ENCODE measurements at regions not wholly inside any gene's neighbourhood (a gene's known extent, or its start where the extent isn't known, plus 50 kb on each side); places are given as distances from the start of the nearest gene placed in this dataset.

GRCh38 chr3:38968891-38969290 lies 82.9 kb downstream of the SCN11A start:
- H3K9ac ChIP-seq (ENCODE audit: low read length) = no peak overlapping the region
- H3K4me2 ChIP-seq (ENCODE audit: low read length) = no peak overlapping the region
- H4K20me1 ChIP-seq (ENCODE audit: insufficient read depth) = no peaks in the 10 kb centered on the region
- H3F3A ChIP-seq (ENCODE audit: insufficient read depth, low read length, poor library complexity, severe bottlenecking) = no peaks in the 10 kb centered on the region
- H3K27me3 ChIP-seq (ENCODE audit: insufficient read depth, low read depth, low read length) = no peaks in the 10 kb centered on the region
- H2AFZ ChIP-seq (ENCODE audit: low read depth, low read length) = no peak overlapping the region
- TF ChIP-seq POLR2AphosphoS5 (IDR thresholded peaks at IDR 0.05) (no peak), TAF1 (IDR thresholded peaks at IDR 0.05; ENCODE audit: low read depth) (no peak), RAD21 (conservative IDR thresholded peaks at IDR 0.05) (no peak), EZH2 (IDR thresholded peaks at IDR 0.05; ENCODE audit: borderline replicate concordance, insufficient read depth, low read length, poor library complexity, severe bottlenecking) (no peak), MXI1 (conservative IDR thresholded peaks at IDR 0.05; ENCODE audit: poor library complexity, severe bottlenecking) (no peak), EP300 (conservative IDR thresholded peaks at IDR 0.05; ENCODE audit: poor library complexity, severe bottlenecking) (no peak), SMC3 (conservative IDR thresholded peaks at IDR 0.05; ENCODE audit: poor library complexity) (no peak), CTCF (IDR thresholded peaks at IDR 0.05; ENCODE audit: poor library complexity, severe bottlenecking) (no peak)
- TF ChIP-seq, protein P1, sequence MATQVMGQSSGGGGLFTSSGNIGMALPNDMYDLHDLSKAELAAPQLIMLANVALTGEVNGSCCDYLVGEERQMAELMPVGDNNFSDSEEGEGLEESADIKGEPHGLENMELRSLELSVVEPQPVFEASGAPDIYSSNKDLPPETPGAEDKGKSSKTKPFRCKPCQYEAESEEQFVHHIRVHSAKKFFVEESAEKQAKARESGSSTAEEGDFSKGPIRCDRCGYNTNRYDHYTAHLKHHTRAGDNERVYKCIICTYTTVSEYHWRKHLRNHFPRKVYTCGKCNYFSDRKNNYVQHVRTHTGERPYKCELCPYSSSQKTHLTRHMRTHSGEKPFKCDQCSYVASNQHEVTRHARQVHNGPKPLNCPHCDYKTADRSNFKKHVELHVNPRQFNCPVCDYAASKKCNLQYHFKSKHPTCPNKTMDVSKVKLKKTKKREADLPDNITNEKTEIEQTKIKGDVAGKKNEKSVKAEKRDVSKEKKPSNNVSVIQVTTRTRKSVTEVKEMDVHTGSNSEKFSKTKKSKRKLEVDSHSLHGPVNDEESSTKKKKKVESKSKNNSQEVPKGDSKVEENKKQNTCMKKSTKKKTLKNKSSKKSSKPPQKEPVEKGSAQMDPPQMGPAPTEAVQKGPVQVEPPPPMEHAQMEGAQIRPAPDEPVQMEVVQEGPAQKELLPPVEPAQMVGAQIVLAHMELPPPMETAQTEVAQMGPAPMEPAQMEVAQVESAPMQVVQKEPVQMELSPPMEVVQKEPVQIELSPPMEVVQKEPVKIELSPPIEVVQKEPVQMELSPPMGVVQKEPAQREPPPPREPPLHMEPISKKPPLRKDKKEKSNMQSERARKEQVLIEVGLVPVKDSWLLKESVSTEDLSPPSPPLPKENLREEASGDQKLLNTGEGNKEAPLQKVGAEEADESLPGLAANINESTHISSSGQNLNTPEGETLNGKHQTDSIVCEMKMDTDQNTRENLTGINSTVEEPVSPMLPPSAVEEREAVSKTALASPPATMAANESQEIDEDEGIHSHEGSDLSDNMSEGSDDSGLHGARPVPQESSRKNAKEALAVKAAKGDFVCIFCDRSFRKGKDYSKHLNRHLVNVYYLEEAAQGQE (IDR thresholded peaks at IDR 0.05; ENCODE audit: borderline replicate concordance) = no peak
- no peaks in the 10 kb centered on the region for H3K9me2 ChIP-seq (ENCODE audit: insufficient read depth, low read length)
- no peaks in the 10 kb centered on the region for H3K36me3 ChIP-seq (ENCODE audit: insufficient read depth, low read length)
- H3K79me2 ChIP-seq (replicated peaks; ENCODE audit: insufficient read depth, low read length) = no peaks in the 10 kb centered on the region
- no peak overlapping the region for H3K4me3 ChIP-seq (ENCODE audit: low read length)
- H3K9me3 ChIP-seq (ENCODE audit: low read length) = no peaks in the 10 kb centered on the region
- no peak overlapping the region for H3K27ac ChIP-seq (ENCODE audit: low read length)

- no peaks in the 10 kb centered on the region for H3F3A ChIP-seq (ENCODE audit: insufficient read depth, low read length, poor library complexity, severe bottlenecking)
- H3K4me3 ChIP-seq (ENCODE audit: low read length) = no peak overlapping the region
- no peaks in the 10 kb centered on the region for H3K27me3 ChIP-seq (ENCODE audit: insufficient read depth, low read depth, low read length)
- no peaks in the 10 kb centered on the region for H3K9me3 ChIP-seq (ENCODE audit: low read length)
- H2AFZ ChIP-seq (ENCODE audit: low read depth, low read length) = no peak overlapping the region
- no peak overlapping the region for H3K4me2 ChIP-seq (ENCODE audit: low read length)
- TF ChIP-seq CTCF (IDR thresholded peaks at IDR 0.05; ENCODE audit: poor library complexity, severe bottlenecking) = no peak
- TF ChIP-seq EZH2 (IDR thresholded peaks at IDR 0.05; ENCODE audit: borderline replicate concordance, insufficient read depth, low read length, poor library complexity, severe bottlenecking) = no peak
- TF ChIP-seq, protein P1 (IDR thresholded peaks at IDR 0.05; ENCODE audit: borderline replicate concordance) = no peak
- TF ChIP-seq EP300 (conservative IDR thresholded peaks at IDR 0.05; ENCODE audit: poor library complexity, severe bottlenecking) = no peak
- no peak for TF ChIP-seq SMC3 (conservative IDR thresholded peaks at IDR 0.05; ENCODE audit: poor library complexity)
- TF ChIP-seq RAD21 (conservative IDR thresholded peaks at IDR 0.05) = no peak
- no peak for TF ChIP-seq TAF1 (IDR thresholded peaks at IDR 0.05; ENCODE audit: low read depth)
- TF ChIP-seq MXI1 (conservative IDR thresholded peaks at IDR 0.05; ENCODE audit: poor library complexity, severe bottlenecking) = no peak
- TF ChIP-seq POLR2AphosphoS5 (IDR thresholded peaks at IDR 0.05) = no peak
- no peaks in the 10 kb centered on the region for H3K79me2 ChIP-seq (replicated peaks; ENCODE audit: insufficient read depth, low read length)
- no peaks in the 10 kb centered on the region for H3K9me2 ChIP-seq (ENCODE audit: insufficient read depth, low read length)
- H3K27ac ChIP-seq (ENCODE audit: low read length) = no peak overlapping the region
- H4K20me1 ChIP-seq (ENCODE audit: insufficient read depth) = no peaks in the 10 kb centered on the region
- no peak overlapping the region for H3K9ac ChIP-seq (ENCODE audit: low read length)
- H3K36me3 ChIP-seq (ENCODE audit: insufficient read depth, low read length) = no peaks in the 10 kb centered on the region
Measured at GRCh38 chr3:38968403-38968802, 83.3 kb downstream of the SCN11A start.

Measured in neural cell (in vitro differentiated cells).